Upper lobe of left lung (tissue), 6 donors: ENCODE measurements at regions not wholly inside any gene's neighbourhood (a gene's known extent, or its start where the extent isn't known, plus 50 kb on each side); places are given as distances from the start of the nearest gene placed in this dataset.
"Not testable (repeated sequence)": the region's sequence is repeated elsewhere in the genome, so short reads cannot be mapped to it uniquely, and the experiment has no call there.

Source experiments
- ATAC-seq, 2 donors: fragments of 200-7000 bp; cut with Tn5 transposase; one replicate each; pipeline ENCODE4 v1.9.1; 2022; ENCODE audit warnings: mild to moderate bottlenecking in 2 of 2, moderate library complexity in 2 of 2; ENCODE audit not compliant: low FRiP score in 2 of 2
- DNase-seq, 2 donors: peaks; one replicate each; pipeline ENCODE4 v3.0.0-alpha.2; 2019 to 2020
- H3K27ac ChIP-seq, 4 donors: fragments of 200-600 bp; sonication (generic); one replicate each; pipeline ENCODE4 v1.5.1; 2016 to 2019
- H3K27me3 ChIP-seq, 4 donors: fragments of 200-600 bp; sonication (generic); one replicate each; pipeline ENCODE4 v1.5.1; 2017 to 2019
- H3K36me3 ChIP-seq, 4 donors: fragments of 200-600 bp; sonication (generic); one replicate each; pipeline ENCODE4 v1.5.1; 2016 to 2019
- H3K4me1 ChIP-seq, 4 donors: fragments of 200-600 bp; sonication (generic); one replicate each; pipeline ENCODE4 v1.5.1; 2018 to 2019
- H3K4me3 ChIP-seq, 4 donors: fragments of 200-600 bp; sonication (generic); one replicate each; pipeline ENCODE4 v1.5.1; 2017 to 2019; ENCODE audit warnings: mild to moderate bottlenecking in 2 of 4, moderate library complexity in 1 of 4
- H3K9me3 ChIP-seq, 4 donors: fragments of 200-600 bp; sonication (generic); one replicate each; pipeline ENCODE4 v1.5.1; 2018 to 2019
- EP300 ChIP-seq, 4 donors: sonication (generic); formaldehyde crosslinking; IDR thresholded peaks; one replicate each; pipeline ENCODE4 v1.5.1; 2017; ENCODE audit warnings: antibody characterized with exemption in 4 of 4, control low read depth in 2 of 4
- POLR2A ChIP-seq, 4 donors: fragments of 450-650 bp; IDR thresholded peaks; one replicate each; pipeline ENCODE4 v1.5.1; 2016 to 2017; ENCODE audit warnings: antibody characterized with exemption in 4 of 4, mild to moderate bottlenecking in 2 of 4
- POLR2AphosphoS5 ChIP-seq, 2 donors: sonication (generic); formaldehyde crosslinking; IDR thresholded peaks; one replicate each; pipeline ENCODE4 v1.5.1; 2017; ENCODE audit warnings: antibody characterized with exemption in 2 of 2
- WGBS, 2 donors: methylation state at CpG; one replicate each; pipeline ENCODE4 v1.1.5; 2017 to 2018; 5-methylcytosine and 5-hydroxymethylcytosine counted together
- TF ChIP-seq, protein P1 (sequence below), 6 experiments: fragments of 450-650 bp in 4 of 6; fragments of 200-600 bp in 2 of 6; sonication (generic) in 2 of 6; IDR thresholded peaks; one replicate each; pipeline ENCODE4 v1.5.1; 2016 to 2019; ENCODE audit warnings: antibody characterized with exemption in 6 of 6
- donor health status: DM: no; HTN: no; CAD: no; lungs with moderate emphysema.
- donor health status: DM: no; HTN: yes; CAD: no; lungs with severe emphysema.

DNA sequence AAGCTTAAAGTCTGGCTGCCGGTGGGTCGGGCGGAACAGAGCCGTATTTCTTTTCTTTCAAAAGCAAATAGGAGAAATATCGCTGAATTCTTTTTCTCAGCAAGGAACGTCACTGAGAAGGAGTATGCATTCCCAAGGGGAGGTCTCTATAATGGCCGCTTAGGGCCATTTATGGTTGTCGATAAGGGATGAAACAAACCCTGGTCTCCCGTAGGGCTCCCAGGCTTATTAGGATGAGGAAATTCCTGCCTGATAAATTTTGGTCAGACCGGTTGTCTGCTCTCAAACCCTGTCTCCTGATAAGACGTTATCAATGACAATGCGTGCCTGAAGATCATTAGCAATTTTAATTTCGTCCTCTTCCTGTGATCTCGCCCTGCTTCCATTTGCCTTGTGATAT lies 227.7 kb upstream of the ZEB2 start:
- no peaks in the 10 kb centered on the region for H3K27me3 ChIP-seq
- DNase-seq (no peak), ATAC-seq (no peak)
- no peak overlapping the region for H3K4me3 ChIP-seq
- WGBS, 2 donors: 89 to 90% methylated on average over 14 of the region's 14 CpGs
- no peaks in the 10 kb centered on the region for H3K4me1 ChIP-seq
- no peak overlapping the region for H3K27ac ChIP-seq
- peaks cover 5 to 16% (median 13%) of the 10 kb centered on the region in 4 donors for H3K9me3 ChIP-seq
- TF ChIP-seq, protein P1, sequence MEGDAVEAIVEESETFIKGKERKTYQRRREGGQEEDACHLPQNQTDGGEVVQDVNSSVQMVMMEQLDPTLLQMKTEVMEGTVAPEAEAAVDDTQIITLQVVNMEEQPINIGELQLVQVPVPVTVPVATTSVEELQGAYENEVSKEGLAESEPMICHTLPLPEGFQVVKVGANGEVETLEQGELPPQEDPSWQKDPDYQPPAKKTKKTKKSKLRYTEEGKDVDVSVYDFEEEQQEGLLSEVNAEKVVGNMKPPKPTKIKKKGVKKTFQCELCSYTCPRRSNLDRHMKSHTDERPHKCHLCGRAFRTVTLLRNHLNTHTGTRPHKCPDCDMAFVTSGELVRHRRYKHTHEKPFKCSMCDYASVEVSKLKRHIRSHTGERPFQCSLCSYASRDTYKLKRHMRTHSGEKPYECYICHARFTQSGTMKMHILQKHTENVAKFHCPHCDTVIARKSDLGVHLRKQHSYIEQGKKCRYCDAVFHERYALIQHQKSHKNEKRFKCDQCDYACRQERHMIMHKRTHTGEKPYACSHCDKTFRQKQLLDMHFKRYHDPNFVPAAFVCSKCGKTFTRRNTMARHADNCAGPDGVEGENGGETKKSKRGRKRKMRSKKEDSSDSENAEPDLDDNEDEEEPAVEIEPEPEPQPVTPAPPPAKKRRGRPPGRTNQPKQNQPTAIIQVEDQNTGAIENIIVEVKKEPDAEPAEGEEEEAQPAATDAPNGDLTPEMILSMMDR (IDR thresholded peaks at IDR 0.05): no peak
- TF ChIP-seq POLR2A (IDR thresholded peaks at IDR 0.05) (no peak), POLR2AphosphoS5 (IDR thresholded peaks at IDR 0.05) (no peak), EP300 (IDR thresholded peaks at IDR 0.05) (no peak)
- no peaks in the 10 kb centered on the region for H3K36me3 ChIP-seq

DNA sequence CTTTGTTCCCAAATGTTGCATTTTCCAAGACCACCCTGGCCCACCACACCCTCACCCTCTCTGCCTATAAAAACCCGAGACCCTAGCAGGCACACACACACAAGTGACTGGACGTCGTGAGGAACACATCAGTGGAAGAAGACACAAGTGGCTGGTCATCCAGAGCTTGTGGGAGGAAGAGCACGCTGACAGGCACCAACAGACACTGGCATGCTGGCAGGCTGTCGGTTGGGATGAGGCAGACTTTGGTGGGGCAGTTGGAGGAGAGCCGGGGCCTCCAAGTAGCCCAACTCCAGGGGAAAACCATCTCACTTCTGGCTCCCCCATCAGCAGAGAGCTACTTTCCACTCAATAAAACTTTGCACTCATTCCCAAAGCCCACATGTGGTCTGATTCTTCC lies 225.5 kb upstream of the ZEB2 start:
- Histone ChIP-seq H3K4me1 (no peaks in the 10 kb centered on the region), H3K36me3 (no peaks in the 10 kb centered on the region), H3K4me3 (no peak overlapping the region), H3K27ac (no peak overlapping the region), H3K27me3 (no peaks in the 10 kb centered on the region), H3K9me3 (peaks cover 5 to 16% (median 13%) of the 10 kb centered on the region in 4 donors)
- TF ChIP-seq POLR2A (IDR thresholded peaks at IDR 0.05) (no peak), EP300 (IDR thresholded peaks at IDR 0.05) (no peak), POLR2AphosphoS5 (IDR thresholded peaks at IDR 0.05) (no peak)
- TF ChIP-seq, protein P1 (IDR thresholded peaks at IDR 0.05): no peak
- peak in 1 of 2 donors; percentile 1 for DNase-seq
- 95% methylated on average over 6 of the region's 6 CpGs for WGBS, 2 donors
- ATAC-seq: no peak

DNA sequence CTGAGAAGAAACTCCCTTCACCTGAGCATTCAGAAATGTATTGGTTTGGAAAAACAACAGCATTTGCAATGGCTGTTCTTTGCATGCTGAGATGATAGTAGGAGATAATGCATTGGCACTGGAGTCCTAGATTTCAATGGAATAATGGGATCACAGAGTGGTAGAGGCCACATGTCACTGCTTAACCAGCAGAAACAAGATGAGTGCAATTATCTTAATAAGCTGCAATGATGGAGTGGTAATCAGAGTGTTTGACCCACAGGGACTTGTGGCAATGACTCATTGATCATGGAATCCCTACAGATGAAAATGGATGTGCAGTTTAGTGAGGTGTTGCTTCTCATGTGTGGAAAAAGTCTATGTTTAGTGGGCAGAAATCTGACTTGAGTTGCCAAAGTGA lies 218.8 kb upstream of the ZEB2 start:
- no peaks in the 10 kb centered on the region for H3K4me1 ChIP-seq
- DNase-seq (no peak), ATAC-seq (no peak)
- no peaks in the 10 kb centered on the region for H3K27me3 ChIP-seq
- no peak overlapping the region for H3K4me3 ChIP-seq
- TF ChIP-seq POLR2AphosphoS5 (IDR thresholded peaks at IDR 0.05): no peak
- TF ChIP-seq, protein P1 (IDR thresholded peaks at IDR 0.05): no peak
- TF ChIP-seq POLR2A (IDR thresholded peaks at IDR 0.05): no peak
- TF ChIP-seq EP300 (IDR thresholded peaks at IDR 0.05): no peak
- no peaks in the 10 kb centered on the region for H3K36me3 ChIP-seq
- no peak overlapping the region for H3K27ac ChIP-seq
- H3K9me3 ChIP-seq: peaks cover 0 to 3% (median 1%) of the 10 kb centered on the region in 4 donors

GRCh38 chr2:144730711-144731110 lies 210.8 kb upstream of the ZEB2 start:
- Histone ChIP-seq H3K36me3 (no peaks in the 10 kb centered on the region), H3K9me3 (peaks cover 0 to 3% (median 1%) of the 10 kb centered on the region in 4 donors), H3K4me1 (no peaks in the 10 kb centered on the region), H3K27me3 (no peaks in the 10 kb centered on the region), H3K4me3 (no peak overlapping the region), H3K27ac (no peak overlapping the region)
- TF ChIP-seq POLR2A (IDR thresholded peaks at IDR 0.05) (no peak), EP300 (IDR thresholded peaks at IDR 0.05) (no peak), POLR2AphosphoS5 (IDR thresholded peaks at IDR 0.05) (no peak)
- TF ChIP-seq, protein P1 (IDR thresholded peaks at IDR 0.05): no peak
- ATAC-seq (no peak), DNase-seq (no peak)
- 66 to 67% methylated on average over 2 of the region's 2 CpGs for WGBS, 2 donors

DNA sequence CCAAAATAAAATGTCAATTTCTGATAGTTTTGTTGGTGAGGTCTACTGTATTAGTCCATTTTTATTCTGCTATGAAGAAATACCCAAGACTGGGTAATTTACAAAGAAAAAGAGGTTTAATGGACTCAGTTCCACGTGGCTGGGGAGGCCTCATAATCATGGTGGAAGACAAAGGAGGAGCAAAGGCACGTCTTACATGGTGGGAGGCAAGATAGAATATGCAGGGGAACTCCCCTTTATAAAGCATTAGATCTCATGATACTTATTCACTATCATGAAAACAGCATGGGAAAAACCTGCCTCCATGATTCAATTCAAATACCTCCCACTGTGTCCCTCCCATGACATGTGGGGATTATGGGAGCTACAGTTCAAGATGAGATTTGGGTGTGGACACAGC lies 204.5 kb upstream of the ZEB2 start:
- 85 to 87% methylated on average over 2 of the region's 2 CpGs for WGBS, 2 donors
- H3K27me3 ChIP-seq, H3K9me3 ChIP-seq, H3K36me3 ChIP-seq, H3K4me3 ChIP-seq, H3K4me1 ChIP-seq, DNase-seq, ATAC-seq, H3K27ac ChIP-seq: not testable (repeated sequence)
